Stomach (tissue), 8 donors: ENCODE measurements at regions not wholly inside any gene's neighbourhood (a gene's known extent, or its start where the extent isn't known, plus 50 kb on each side); places are given as distances from the start of the nearest gene placed in this dataset.

Experiments
- DNase-seq, 2 donors: peaks; one replicate each; pipeline versions ENCODE4 v3.0.0 to v3.0.0-alpha.2; 2013 to 2019
- H3K27ac ChIP-seq, 5 donors: fragments of 200-600 bp in 4 of 5; sonication (generic) in 4 of 5; one replicate each; pipeline ENCODE4 v1.5.1; 2013 to 2019; ENCODE audit warnings: mild to moderate bottlenecking in 1 of 5, moderate library complexity in 1 of 5
- H3K27me3 ChIP-seq, 3 donors: fragments of 200-600 bp; sonication (generic); one replicate each; pipeline ENCODE4 v1.5.1; 2017 to 2019; ENCODE audit warnings: mixed run types in 1 of 3
- H3K36me3 ChIP-seq, 4 donors: fragments of 200-600 bp; sonication (generic); 1 replicate in 3 of 4; 2 replicates in 1 of 4; pipeline ENCODE4 v1.5.1; 2016 to 2019
- H3K4me1 ChIP-seq, 4 donors: fragments of 200-600 bp; sonication (generic); one replicate each; pipeline ENCODE4 v1.5.1; 2016 to 2019
- H3K4me3 ChIP-seq, 4 donors: fragments of 200-600 bp; sonication (generic) in 3 of 4; one replicate each; pipeline ENCODE4 v1.5.1; 2016 to 2019; ENCODE audit warnings: mild to moderate bottlenecking in 1 of 4
- H3K9me3 ChIP-seq, 4 donors: fragments of 200-600 bp; sonication (generic); one replicate each; pipeline ENCODE4 v1.5.1; 2016 to 2019
- EP300 ChIP-seq: sonication (generic); formaldehyde crosslinking; IDR thresholded peaks from one replicate; pipeline ENCODE4 v1.6.1; 2017; ENCODE audit warnings: antibody characterized with exemption
- POLR2A ChIP-seq, 4 donors: fragments of 450-650 bp; IDR thresholded peaks; one replicate each; pipeline ENCODE4 v1.6.1; 2016; ENCODE audit warnings: antibody characterized with exemption in 4 of 4, control low read depth in 2 of 4, mild to moderate bottlenecking in 1 of 4, moderate library complexity in 1 of 4
- POLR2AphosphoS5 ChIP-seq, 3 donors: sonication (generic); formaldehyde crosslinking; IDR thresholded peaks; one replicate each; pipeline ENCODE4 v1.6.1; 2016; ENCODE audit warnings: antibody characterized with exemption in 3 of 3
- WGBS, 5 donors: extraction: QIAGEN DNeasy Blood & Tissue Kit in 3 of 5; methylation state at CpG; one replicate each; pipeline versions ENCODE4 v1.1.5 to v1.1.7; 2013 to 2018; 5-methylcytosine and 5-hydroxymethylcytosine counted together
- intact Hi-C: fragments of 100-400 bp; cut with DNase I; formaldehyde crosslinking; loops from one replicate; pipeline ENCODE4 v1.15.1; 2023; ENCODE audit warnings: low total_unique reads
- TF ChIP-seq, protein P1 (sequence below), 7 experiments: fragments of 450-650 bp in 4 of 7; fragments of 200-600 bp in 3 of 7; sonication (generic) in 3 of 7; IDR thresholded peaks; one replicate each; pipeline ENCODE4 v1.5.1; 2016 to 2019; ENCODE audit warnings: antibody characterized with exemption in 7 of 7, control low read depth in 2 of 7, mild to moderate bottlenecking in 1 of 7
- donor health status: healthy with polysubstance abuse.
- donor health status: Bipolar disorder and iron deficiency.
- donor health status: healthy.

DNA sequence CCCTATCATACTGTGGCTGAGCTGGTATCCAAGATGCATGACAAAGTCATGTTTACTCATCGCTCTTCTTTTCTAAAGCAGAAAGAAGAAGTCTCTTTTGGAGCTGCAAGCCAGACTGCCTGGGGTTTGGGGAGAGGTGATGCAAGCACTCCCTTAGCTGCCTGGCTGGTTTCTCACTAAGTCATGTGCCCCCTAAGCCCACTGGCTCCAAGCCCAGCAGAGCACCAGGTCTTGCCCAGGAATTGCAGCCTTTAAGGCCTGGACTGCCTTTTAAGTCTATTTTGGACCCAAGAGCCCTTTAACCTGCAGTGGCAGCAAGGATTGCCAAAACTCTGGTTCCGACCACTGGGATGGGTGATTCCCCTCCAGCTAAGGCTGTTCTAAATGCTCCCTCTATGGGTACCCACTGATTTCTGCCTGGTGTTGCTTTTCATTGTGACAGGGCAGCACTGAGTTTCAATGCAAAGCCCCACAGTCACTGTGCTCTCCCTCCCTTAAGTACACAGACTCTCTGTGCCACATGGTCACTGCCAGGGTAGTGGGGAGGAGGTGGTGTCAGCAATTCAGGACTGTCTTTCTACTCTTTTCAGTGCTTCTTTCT lies 548.6 kb downstream of the TLL1 start:
- intact Hi-C loops, result no loop called here
- TF ChIP-seq POLR2A (IDR thresholded peaks at IDR 0.05) (no peak), POLR2AphosphoS5 (IDR thresholded peaks at IDR 0.05) (no peak), EP300 (no peak)
- TF ChIP-seq, protein P1, sequence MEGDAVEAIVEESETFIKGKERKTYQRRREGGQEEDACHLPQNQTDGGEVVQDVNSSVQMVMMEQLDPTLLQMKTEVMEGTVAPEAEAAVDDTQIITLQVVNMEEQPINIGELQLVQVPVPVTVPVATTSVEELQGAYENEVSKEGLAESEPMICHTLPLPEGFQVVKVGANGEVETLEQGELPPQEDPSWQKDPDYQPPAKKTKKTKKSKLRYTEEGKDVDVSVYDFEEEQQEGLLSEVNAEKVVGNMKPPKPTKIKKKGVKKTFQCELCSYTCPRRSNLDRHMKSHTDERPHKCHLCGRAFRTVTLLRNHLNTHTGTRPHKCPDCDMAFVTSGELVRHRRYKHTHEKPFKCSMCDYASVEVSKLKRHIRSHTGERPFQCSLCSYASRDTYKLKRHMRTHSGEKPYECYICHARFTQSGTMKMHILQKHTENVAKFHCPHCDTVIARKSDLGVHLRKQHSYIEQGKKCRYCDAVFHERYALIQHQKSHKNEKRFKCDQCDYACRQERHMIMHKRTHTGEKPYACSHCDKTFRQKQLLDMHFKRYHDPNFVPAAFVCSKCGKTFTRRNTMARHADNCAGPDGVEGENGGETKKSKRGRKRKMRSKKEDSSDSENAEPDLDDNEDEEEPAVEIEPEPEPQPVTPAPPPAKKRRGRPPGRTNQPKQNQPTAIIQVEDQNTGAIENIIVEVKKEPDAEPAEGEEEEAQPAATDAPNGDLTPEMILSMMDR (IDR thresholded peaks at IDR 0.05), result no peak

DNA sequence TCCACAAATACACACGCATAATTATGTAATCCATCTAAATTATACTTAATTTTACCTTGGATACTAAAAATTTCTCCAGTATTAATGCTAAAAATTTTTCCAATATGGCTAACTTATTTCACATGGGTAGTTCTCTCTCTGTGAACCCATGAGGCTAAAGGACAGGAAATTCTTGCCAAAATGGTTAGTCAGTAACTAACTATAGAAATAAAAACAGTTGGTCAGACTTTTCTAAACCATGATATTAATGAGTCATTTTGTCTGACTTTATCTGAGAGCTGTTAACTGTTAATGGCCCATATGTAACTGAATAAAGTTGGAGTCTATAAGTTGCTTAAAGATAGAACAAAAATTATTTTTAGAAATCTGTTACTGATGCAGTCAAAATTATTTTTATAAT lies 549.4 kb downstream of the TLL1 start:
- TF ChIP-seq EP300 (no peak), POLR2A (IDR thresholded peaks at IDR 0.05) (no peak), POLR2AphosphoS5 (IDR thresholded peaks at IDR 0.05) (no peak)
- TF ChIP-seq, protein P1 (IDR thresholded peaks at IDR 0.05), result no peak
- Histone ChIP-seq H3K36me3 (no peaks in the 10 kb centered on the region), H3K9me3 (peaks cover 7 to 21% (median 13%) of the 10 kb centered on the region in 4 donors), H3K27me3 (no peaks in the 10 kb centered on the region), H3K4me1 (no peaks in the 10 kb centered on the region), H3K4me3 (no peak overlapping the region), H3K27ac (no peak overlapping the region)
- intact Hi-C loops, result no loop called here
- WGBS, 5 donors, result 90 to 97% (median 92%) methylated on average over 1 of the region's 1 CpG
- no peak for DNase-seq

More for the DNA sequence above, 548.6 kb downstream of the TLL1 start:
- no peak overlapping the region for H3K4me3 ChIP-seq
- H3K36me3 ChIP-seq, result no peaks in the 10 kb centered on the region
- peaks cover 7 to 21% (median 13%) of the 10 kb centered on the region in 4 donors for H3K9me3 ChIP-seq
- DNase-seq, result no peak
- WGBS, 5 donors, result 82 to 91% (median 84%) methylated on average over 2 of the region's 2 CpGs
- H3K27ac ChIP-seq, result no peak overlapping the region
- no peaks in the 10 kb centered on the region for H3K4me1 ChIP-seq
- H3K27me3 ChIP-seq, result no peaks in the 10 kb centered on the region

DNA sequence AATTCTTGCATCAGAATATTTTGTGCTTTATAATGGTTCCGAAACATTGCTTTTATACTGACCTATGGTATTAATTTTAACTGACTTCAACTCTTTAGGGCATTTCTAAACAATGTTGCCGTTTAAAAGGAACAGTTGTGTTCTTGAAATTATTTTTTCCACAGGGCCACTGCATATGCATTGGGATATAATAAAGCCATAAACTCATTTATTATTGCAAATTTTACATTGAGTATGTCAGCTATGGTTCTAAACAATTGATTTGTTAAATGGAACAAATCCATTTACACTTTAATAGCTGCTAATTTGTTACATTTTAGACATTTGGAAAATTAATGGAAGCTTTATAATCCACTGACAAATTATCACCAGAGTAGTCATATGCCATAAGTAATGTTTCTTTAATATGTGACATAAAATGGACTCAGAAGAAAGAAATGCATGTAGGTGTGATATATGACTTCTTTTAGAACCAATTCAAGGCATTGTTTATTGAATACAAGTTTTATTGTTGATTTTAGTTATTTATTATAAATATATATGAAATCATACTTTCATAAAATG lies 553.3 kb downstream of the TLL1 start:
- intact Hi-C loops, result no loop called here
- Histone ChIP-seq H3K9me3 (peaks cover 0 to 6% (median 3%) of the 10 kb centered on the region in 4 donors), H3K36me3 (no peaks in the 10 kb centered on the region), H3K27me3 (no peaks in the 10 kb centered on the region), H3K4me1 (no peaks in the 10 kb centered on the region), H3K4me3 (no peak overlapping the region), H3K27ac (no peak overlapping the region)
- no peak for DNase-seq
- TF ChIP-seq POLR2A (IDR thresholded peaks at IDR 0.05), result no peak
- TF ChIP-seq EP300, result no peak
- no peak for TF ChIP-seq POLR2AphosphoS5 (IDR thresholded peaks at IDR 0.05)
- TF ChIP-seq, protein P1 (IDR thresholded peaks at IDR 0.05), result no peak
- 68 to 90% (median 85%) methylated on average over 2 of the region's 2 CpGs for WGBS, 5 donors

DNA sequence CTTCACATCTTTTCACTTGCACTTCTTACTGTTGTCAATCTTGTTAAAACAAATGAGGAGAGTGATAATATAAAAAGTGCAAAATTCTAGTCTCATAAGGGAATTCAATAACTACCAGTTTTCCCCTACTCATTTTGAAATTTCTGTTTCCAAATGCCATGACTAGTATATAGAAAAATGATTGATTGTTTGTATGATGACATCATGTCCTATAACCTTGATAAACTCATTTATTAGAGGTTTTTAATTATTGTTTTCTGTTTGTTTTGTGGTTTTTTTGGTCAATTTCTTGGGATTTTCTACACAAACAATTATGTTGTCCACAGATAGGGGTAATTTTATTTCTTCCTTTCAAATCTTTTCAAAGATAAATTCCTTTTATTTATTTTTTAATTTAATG lies 559.1 kb downstream of the TLL1 start:
- Histone ChIP-seq H3K27ac (no peak overlapping the region), H3K9me3 (no peaks in the 10 kb centered on the region)
- TF ChIP-seq POLR2A (IDR thresholded peaks at IDR 0.05) (no peak), POLR2AphosphoS5 (IDR thresholded peaks at IDR 0.05) (no peak), EP300 (no peak)
- TF ChIP-seq, protein P1 (IDR thresholded peaks at IDR 0.05), result no peak

More for the DNA sequence above, 559.1 kb downstream of the TLL1 start:
- Histone ChIP-seq H3K4me3 (no peak overlapping the region), H3K27me3 (no peaks in the 10 kb centered on the region), H3K4me1 (no peaks in the 10 kb centered on the region), H3K36me3 (no peaks in the 10 kb centered on the region)
- DNase-seq, result no peak
- intact Hi-C loops, result no loop called here
